22Rv1 (cell line): ENCODE measurements at regions not wholly inside any gene's neighbourhood (a gene's known extent, or its start where the extent isn't known, plus 50 kb on each side); places are given as distances from the start of the nearest gene placed in this dataset.

Experiments
- H3K27ac ChIP-seq: fragments of 450-650 bp; 2 replicates; pipeline ENCODE4 v1.5.1; 2017
- CTCF ChIP-seq: fragments of 450-650 bp; IDR thresholded peaks from 2 replicates; pipeline ENCODE4 v1.5.1; 2017; ENCODE audit warnings: mild to moderate bottlenecking
- ZFX ChIP-seq: fragments of 450-650 bp; IDR thresholded peaks from 2 replicates; pipeline ENCODE4 v1.6.1; 2017; ENCODE audit warnings: antibody characterized with exemption, borderline replicate concordance

- H3K27ac ChIP-seq: no peak overlapping the region
- TF ChIP-seq CTCF (no peak), ZFX (no peak)
Measured at GRCh38 chr1:30384286-30385245, 338.8 kb downstream of the MATN1 start.

- H3K27ac ChIP-seq: no peak overlapping the region
- no peak for TF ChIP-seq CTCF
Measured at GRCh38 chr1:30383221-30383711, 340.1 kb downstream of the MATN1 start.

GRCh38 chr1:30382496-30382895 is 340.9 kb downstream of the MATN1 start:
- no peak overlapping the region for H3K27ac ChIP-seq
- TF ChIP-seq CTCF (no peak), ZFX (no peak)

- TF ChIP-seq ZFX: no peak
- no peak for TF ChIP-seq CTCF
- no peak overlapping the region for H3K27ac ChIP-seq
Measured at GRCh38 chr1:30381671-30382365, 341.6 kb downstream of the MATN1 start.

GRCh38 chr1:30381266-30381665 is 342.1 kb downstream of the MATN1 start:
- TF ChIP-seq CTCF (no peak), ZFX (no peak)
- H3K27ac ChIP-seq: no peak overlapping the region

GRCh38 chr1:30380625-30380984 is 342.8 kb downstream of the MATN1 start:
- no peak overlapping the region for H3K27ac ChIP-seq
- no peak for TF ChIP-seq ZFX
- peak; percentile 53 for TF ChIP-seq CTCF
